Chondrocyte (in vitro differentiated cells): ENCODE measurements at regions not wholly inside any gene's neighbourhood (a gene's known extent, or its start where the extent isn't known, plus 50 kb on each side); places are given as distances from the start of the nearest gene placed in this dataset.

Experiments used
- DNase-seq: peaks from one replicate; pipeline ENCODE4 v3.0.0; 2021; ENCODE audit warnings: mixed read lengths, low spot score
- H3K27ac Mint-ChIP-seq: one replicate; pipeline ENCODE4 v1.8.0; 2021; ENCODE audit warnings: mild to moderate bottlenecking, moderate library complexity, mixed read lengths; ENCODE audit not compliant: unreplicated experiment
- H3K27me3 Mint-ChIP-seq: 2 replicates; pipeline ENCODE4 v1.8.0; 2021; ENCODE audit warnings: low read depth, mixed read lengths
- H3K36me3 Mint-ChIP-seq: 2 replicates; pipeline ENCODE4 v1.8.0; 2021; ENCODE audit warnings: low read depth, mixed read lengths
- H3K4me1 Mint-ChIP-seq: 2 replicates; pipeline ENCODE4 v1.8.0; 2021; ENCODE audit warnings: low read depth, mild to moderate bottlenecking, mixed read lengths
- H3K4me3 Mint-ChIP-seq: one replicate; pipeline ENCODE4 v1.8.0; 2021; ENCODE audit warnings: mild to moderate bottlenecking, moderate library complexity, mixed read lengths; ENCODE audit not compliant: unreplicated experiment
- H3K9me3 Mint-ChIP-seq: 2 replicates; pipeline ENCODE4 v1.8.0; 2021; ENCODE audit warnings: low read depth, mixed read lengths
- CTCF ChIP-seq: fragments of 200-600 bp; sonication (generic); IDR thresholded peaks from 2 replicates; pipeline ENCODE4 v1.5.0; 2021; ENCODE audit warnings: antibody characterized with exemption, mild to moderate bottlenecking, moderate library complexity

DNA sequence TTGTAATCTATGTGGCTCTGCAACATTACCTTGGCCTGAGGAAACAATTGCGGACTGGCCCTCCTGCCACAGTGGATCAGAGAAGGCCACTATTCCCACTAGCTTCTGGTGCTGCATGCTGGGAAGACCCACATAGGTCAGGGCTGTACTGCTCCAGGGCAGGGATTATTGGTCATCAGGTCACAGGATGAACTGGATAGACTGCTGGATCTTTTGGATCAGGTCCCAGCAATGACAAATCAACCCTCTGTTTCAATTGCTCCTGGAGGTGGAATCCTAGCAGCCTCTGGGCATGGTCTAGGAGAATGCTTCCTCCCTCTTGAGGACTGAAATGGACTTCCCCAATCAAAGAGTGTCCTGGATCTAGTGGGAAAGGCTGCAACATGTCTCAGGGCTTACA is 66.7 kb upstream of the PHF24 start:
- H3K27ac Mint-ChIP-seq: no peak overlapping the region
- TF ChIP-seq CTCF: no peak
- no peaks in the 10 kb centered on the region for H3K9me3 Mint-ChIP-seq
- no peak for DNase-seq
- peaks cover 47% of the 10 kb centered on the region for H3K27me3 Mint-ChIP-seq
- no peaks in the 10 kb centered on the region for H3K4me1 Mint-ChIP-seq
- no peaks in the 10 kb centered on the region for H3K36me3 Mint-ChIP-seq
- no peak overlapping the region for H3K4me3 Mint-ChIP-seq

GRCh38 chr9:34887841-34888240 is 70.2 kb upstream of the PHF24 start:
- Mint-ChIP-seq H3K4me1 (no peaks in the 10 kb centered on the region), H3K36me3 (no peaks in the 10 kb centered on the region), H3K9me3 (no peaks in the 10 kb centered on the region), H3K27me3 (peaks cover 17% of the 10 kb centered on the region), H3K4me3 (no peak overlapping the region), H3K27ac (no peak overlapping the region)
- TF ChIP-seq CTCF: no peak
- DNase-seq: no peak

DNA sequence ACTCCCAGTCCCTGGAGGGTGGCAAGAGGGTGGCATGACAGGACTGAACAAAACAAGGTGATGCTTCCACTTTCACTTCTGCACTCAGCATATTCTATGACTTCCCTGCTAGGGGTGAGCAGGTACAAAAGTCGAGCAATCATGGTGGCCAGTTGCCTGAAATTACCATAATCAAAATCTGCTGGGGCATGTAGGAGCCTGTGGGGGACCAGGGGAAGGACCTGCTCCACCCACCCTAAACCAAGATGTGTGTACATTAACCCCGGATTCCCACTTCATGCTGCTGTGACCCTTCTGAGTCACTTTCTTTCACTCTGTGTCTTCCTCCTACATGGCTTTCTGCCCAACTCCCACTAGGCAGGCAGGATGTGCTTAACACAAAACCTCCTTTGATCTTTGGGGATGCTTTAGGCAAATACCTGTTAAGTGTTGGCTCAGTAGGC is 73.3 kb upstream of the PHF24 start:
- Mint-ChIP-seq H3K36me3 (peaks cover under 1% of the 10 kb centered on the region), H3K4me1 (no peaks in the 10 kb centered on the region), H3K27me3 (peaks cover 17% of the 10 kb centered on the region), H3K9me3 (peaks cover under 1% of the 10 kb centered on the region), H3K4me3 (no peak overlapping the region), H3K27ac (no peak overlapping the region)
- no peak for TF ChIP-seq CTCF
- no peak for DNase-seq

DNA sequence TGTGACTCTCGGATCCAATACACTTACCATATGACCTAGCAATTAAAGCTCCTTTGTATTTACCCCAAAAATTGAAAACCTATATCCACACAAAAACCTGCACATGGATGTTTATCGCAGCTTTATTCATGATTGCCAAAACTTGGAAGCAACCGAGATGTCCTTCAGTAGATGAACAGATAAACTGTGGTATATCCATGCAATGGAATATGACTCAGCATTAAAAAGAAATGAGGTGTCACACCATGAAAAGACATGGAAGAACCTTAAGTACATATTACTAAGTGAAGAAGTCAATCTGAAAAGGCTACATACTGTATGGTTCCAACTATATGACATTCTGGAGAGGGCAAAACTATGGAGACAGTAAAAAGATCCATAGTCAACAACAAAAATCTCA is 82.0 kb upstream of the PHF24 start:
- H3K4me1 Mint-ChIP-seq: no peaks in the 10 kb centered on the region

GRCh38 chr9:34869390-34869789 is 88.7 kb upstream of the PHF24 start:
- no peak overlapping the region for H3K27ac Mint-ChIP-seq
- peaks cover 16% of the 10 kb centered on the region for H3K27me3 Mint-ChIP-seq
- TF ChIP-seq CTCF: peak; percentile 59
- H3K4me3 Mint-ChIP-seq: no peak overlapping the region
- no peaks in the 10 kb centered on the region for H3K4me1 Mint-ChIP-seq
- no peak for DNase-seq
- H3K36me3 Mint-ChIP-seq: no peaks in the 10 kb centered on the region
- peaks cover 7% of the 10 kb centered on the region for H3K9me3 Mint-ChIP-seq

More for the DNA sequence above, 82.0 kb upstream of the PHF24 start:
- peaks cover 5% of the 10 kb centered on the region for H3K36me3 Mint-ChIP-seq
- H3K4me3 Mint-ChIP-seq: no peak overlapping the region
- no peak overlapping the region for H3K27ac Mint-ChIP-seq
- no peak for TF ChIP-seq CTCF
- DNase-seq: no peak
- H3K27me3 Mint-ChIP-seq: peaks cover 22% of the 10 kb centered on the region
- H3K9me3 Mint-ChIP-seq: peaks cover 6% of the 10 kb centered on the region
